ENCODE measurements at regions not wholly inside any gene's neighbourhood (a gene's known extent, or its start where the extent isn't known, plus 50 kb on each side); places are given as distances from the start of the nearest gene placed in this dataset.

DNA sequence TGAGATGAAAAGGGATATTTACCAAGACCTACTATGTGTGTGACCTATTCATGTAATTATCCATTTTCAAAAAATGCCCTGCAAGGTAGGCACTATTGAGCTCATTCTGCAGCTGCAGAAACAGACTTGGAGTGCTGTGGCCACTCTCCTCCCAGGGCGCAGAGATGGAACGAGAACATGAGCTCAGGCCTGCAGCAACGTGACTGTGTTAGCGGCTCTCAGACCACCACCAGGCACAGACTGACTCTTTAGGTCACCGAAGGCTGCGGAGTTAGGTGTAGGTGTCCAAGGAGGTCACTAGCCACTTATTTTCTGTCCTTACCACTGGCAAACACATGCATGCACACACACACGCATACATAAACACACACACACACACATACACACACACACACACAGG is 271.4 kb upstream of the DIO3 start:
- TF ChIP-seq, protein P1, sequence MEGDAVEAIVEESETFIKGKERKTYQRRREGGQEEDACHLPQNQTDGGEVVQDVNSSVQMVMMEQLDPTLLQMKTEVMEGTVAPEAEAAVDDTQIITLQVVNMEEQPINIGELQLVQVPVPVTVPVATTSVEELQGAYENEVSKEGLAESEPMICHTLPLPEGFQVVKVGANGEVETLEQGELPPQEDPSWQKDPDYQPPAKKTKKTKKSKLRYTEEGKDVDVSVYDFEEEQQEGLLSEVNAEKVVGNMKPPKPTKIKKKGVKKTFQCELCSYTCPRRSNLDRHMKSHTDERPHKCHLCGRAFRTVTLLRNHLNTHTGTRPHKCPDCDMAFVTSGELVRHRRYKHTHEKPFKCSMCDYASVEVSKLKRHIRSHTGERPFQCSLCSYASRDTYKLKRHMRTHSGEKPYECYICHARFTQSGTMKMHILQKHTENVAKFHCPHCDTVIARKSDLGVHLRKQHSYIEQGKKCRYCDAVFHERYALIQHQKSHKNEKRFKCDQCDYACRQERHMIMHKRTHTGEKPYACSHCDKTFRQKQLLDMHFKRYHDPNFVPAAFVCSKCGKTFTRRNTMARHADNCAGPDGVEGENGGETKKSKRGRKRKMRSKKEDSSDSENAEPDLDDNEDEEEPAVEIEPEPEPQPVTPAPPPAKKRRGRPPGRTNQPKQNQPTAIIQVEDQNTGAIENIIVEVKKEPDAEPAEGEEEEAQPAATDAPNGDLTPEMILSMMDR (IDR thresholded peaks at IDR 0.05): no peak
- TF ChIP-seq POLR2AphosphoS5 (IDR thresholded peaks at IDR 0.05): no peak
- TF ChIP-seq POLR2A (IDR thresholded peaks at IDR 0.05): no peak
